ENCODE measurements at regions not wholly inside any gene's neighbourhood (a gene's known extent, or its start where the extent isn't known, plus 50 kb on each side); places are given as distances from the start of the nearest gene placed in this dataset.

GRCh38 chr11:15483205-15483604 lies 368.5 kb downstream of the INSC start:
- no peak for DNase-seq (ENCODE audit: low read depth in 1 of 2, low spot score in 1 of 2)

GRCh38 chr11:15484398-15484797 lies 369.7 kb downstream of the INSC start:
- DNase-seq (ENCODE audit: low read depth in 1 of 2, low spot score in 1 of 2) = no peak

GRCh38 chr11:15485432-15485831 lies 370.7 kb downstream of the INSC start:
- no peak for DNase-seq (ENCODE audit: low read depth in 1 of 2, low spot score in 1 of 2)

- no peak for DNase-seq (ENCODE audit: low read depth in 1 of 2, low spot score in 1 of 2)
Measured at GRCh38 chr11:15489281-15489680, 374.6 kb downstream of the INSC start.

GRCh38 chr11:15490535-15490934 lies 375.8 kb downstream of the INSC start:
- DNase-seq (ENCODE audit: low read depth in 1 of 2, low spot score in 1 of 2) = no peak

- DNase-seq (ENCODE audit: low read depth in 1 of 2, low spot score in 1 of 2) = no peak
Measured at GRCh38 chr11:15493066-15493465, 378.3 kb downstream of the INSC start.

GRCh38 chr11:15493921-15494620 lies 379.3 kb downstream of the INSC start:
- no peak for DNase-seq (ENCODE audit: low read depth in 1 of 2, low spot score in 1 of 2)

- no peak for DNase-seq (ENCODE audit: low read depth in 1 of 2, low spot score in 1 of 2)
Measured at GRCh38 chr11:15494740-15495139, 380.0 kb downstream of the INSC start.

- no peak for DNase-seq (ENCODE audit: low read depth in 1 of 2, low spot score in 1 of 2)
Measured at GRCh38 chr11:15495462-15495861, 380.7 kb downstream of the INSC start.

- no peak for DNase-seq (ENCODE audit: low read depth in 1 of 2, low spot score in 1 of 2)
Measured at GRCh38 chr11:15497366-15497765, 382.6 kb downstream of the INSC start.

GRCh38 chr11:15499674-15500073 lies 385.0 kb downstream of the INSC start:
- DNase-seq (ENCODE audit: low read depth in 1 of 2, low spot score in 1 of 2) = no peak

GRCh38 chr11:15500643-15501042 lies 385.9 kb downstream of the INSC start:
- no peak for DNase-seq (ENCODE audit: low read depth in 1 of 2, low spot score in 1 of 2)

GRCh38 chr11:15501566-15501965 lies 386.8 kb downstream of the INSC start:
- DNase-seq (ENCODE audit: low read depth in 1 of 2, low spot score in 1 of 2) = no peak

GRCh38 chr11:15505155-15505554 lies 390.4 kb downstream of the INSC start:
- no peak for DNase-seq (ENCODE audit: low read depth in 1 of 2, low spot score in 1 of 2)

GRCh38 chr11:15507592-15507991 lies 392.9 kb downstream of the INSC start:
- no peak for DNase-seq (ENCODE audit: low read depth in 1 of 2, low spot score in 1 of 2)

- DNase-seq (ENCODE audit: low read depth in 1 of 2, low spot score in 1 of 2) = no peak
Measured at GRCh38 chr11:15509082-15509481, 394.4 kb downstream of the INSC start.

GRCh38 chr11:15519124-15519791 lies 404.5 kb downstream of the INSC start:
- no peak for DNase-seq (ENCODE audit: low read depth in 1 of 2, low spot score in 1 of 2)

GRCh38 chr11:15519911-15520310 lies 405.2 kb downstream of the INSC start:
- DNase-seq (ENCODE audit: low read depth in 1 of 2, low spot score in 1 of 2) = no peak

GRCh38 chr11:15523543-15523942 lies 408.8 kb downstream of the INSC start:
- no peak for DNase-seq (ENCODE audit: low read depth in 1 of 2, low spot score in 1 of 2)

GRCh38 chr11:15525582-15525981 lies 410.9 kb downstream of the INSC start:
- DNase-seq (ENCODE audit: low read depth in 1 of 2, low spot score in 1 of 2) = no peak

- DNase-seq (ENCODE audit: low read depth in 1 of 2, low spot score in 1 of 2) = no peak
Measured at GRCh38 chr11:15526032-15526431, 411.3 kb downstream of the INSC start.

GRCh38 chr11:15526859-15527450 lies 412.2 kb downstream of the INSC start:
- no peak for DNase-seq (ENCODE audit: low read depth in 1 of 2, low spot score in 1 of 2)

- no peak for DNase-seq (ENCODE audit: low read depth in 1 of 2, low spot score in 1 of 2)
Measured at GRCh38 chr11:15532432-15532831, 417.7 kb downstream of the INSC start.

Data from stimulated activated CD4-positive, alpha-beta T cell treated with anti-CD3 and anti-CD28 coated beads, Interleukin-15, amount 100 ng/mL, for 1 hour (primary cell).